HEK293 (cell line): ENCODE measurements at regions not wholly inside any gene's neighbourhood (a gene's known extent, or its start where the extent isn't known, plus 50 kb on each side); places are given as distances from the start of the nearest gene placed in this dataset.

Source experiments
- MYNN ChIP-seq: fragments of 450-650 bp; formaldehyde crosslinking; IDR thresholded peaks from 2 replicates; pipeline ENCODE4 v1.5.1; 2016; ENCODE audit warnings: missing biosample characterization, missing genetic modification characterization, borderline replicate concordance
- PRDM10 ChIP-seq: fragments of 450-650 bp; formaldehyde crosslinking; IDR thresholded peaks from 2 replicates; pipeline ENCODE4 v1.5.1; 2016; ENCODE audit warnings: missing biosample characterization, missing genetic modification characterization
- SP2 ChIP-seq: fragments of 450-650 bp; formaldehyde crosslinking; IDR thresholded peaks from 2 replicates; pipeline ENCODE4 v1.5.1; 2016; ENCODE audit warnings: missing biosample characterization, missing genetic modification characterization
- YY2 ChIP-seq: fragments of 450-650 bp; formaldehyde crosslinking; IDR thresholded peaks from 2 replicates; pipeline ENCODE4 v1.5.1; 2016; ENCODE audit warnings: missing biosample characterization, missing genetic modification characterization
- ZBTB26 ChIP-seq: fragments of 450-650 bp; formaldehyde crosslinking; optimal IDR thresholded peaks from 2 replicates; pipeline ENCODE3; 2016; ENCODE audit warnings: missing biosample characterization, mild to moderate bottlenecking, missing genetic modification characterization
- ZNF114 ChIP-seq: fragments of 450-650 bp; formaldehyde crosslinking; IDR thresholded peaks from 2 replicates; pipeline ENCODE4 v1.5.0; 2017; ENCODE audit warnings: missing biosample characterization, missing genetic modification characterization
- ZNF362 ChIP-seq: fragments of 450-650 bp; formaldehyde crosslinking; IDR thresholded peaks from 2 replicates; pipeline ENCODE4 v1.5.1; 2016; ENCODE audit warnings: missing biosample characterization, missing genetic modification characterization
- ZNF791 ChIP-seq: fragments of 450-650 bp; formaldehyde crosslinking; IDR thresholded peaks from 2 replicates; pipeline ENCODE4 v1.5.1; 2016; ENCODE audit warnings: missing biosample characterization, missing genetic modification characterization
- TF ChIP-seq, protein P1 (sequence below): fragments of 450-650 bp; formaldehyde crosslinking; IDR thresholded peaks from 2 replicates; pipeline ENCODE4 v1.5.1; 2016; ENCODE audit warnings: missing biosample characterization, missing genetic modification characterization

DNA sequence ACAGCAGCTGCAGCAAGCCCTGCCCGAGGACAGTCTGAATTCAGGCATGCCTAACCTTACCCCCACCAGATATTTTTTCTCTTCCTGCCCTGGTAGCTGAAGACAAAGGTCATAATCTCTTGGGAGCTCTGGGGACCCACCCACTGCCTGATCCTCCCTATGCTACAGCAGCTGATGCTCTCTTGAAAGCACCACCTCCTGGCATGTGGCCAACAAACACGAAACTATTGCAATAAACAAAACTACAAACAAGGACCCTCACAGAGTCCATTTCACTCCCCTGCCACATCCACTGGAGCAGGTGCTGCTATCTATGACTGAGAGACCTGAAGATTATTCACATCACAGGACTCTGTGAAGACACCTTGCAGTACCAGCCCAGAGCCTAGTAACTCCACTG lies 238.5 kb upstream of the HS3ST5 start:
- TF ChIP-seq ZBTB26 (tag by site-specific recombination) (no peak), ZNF791 (tag by site-specific recombination) (no peak), ZNF362 (tag by site-specific recombination) (no peak), SP2 (tag by site-specific recombination) (no peak), ZNF114 (tag by site-specific recombination) (no peak), MYNN (tag by site-specific recombination) (no peak), YY2 (no peak), PRDM10 (tag by site-specific recombination) (no peak)
- TF ChIP-seq, protein P1, sequence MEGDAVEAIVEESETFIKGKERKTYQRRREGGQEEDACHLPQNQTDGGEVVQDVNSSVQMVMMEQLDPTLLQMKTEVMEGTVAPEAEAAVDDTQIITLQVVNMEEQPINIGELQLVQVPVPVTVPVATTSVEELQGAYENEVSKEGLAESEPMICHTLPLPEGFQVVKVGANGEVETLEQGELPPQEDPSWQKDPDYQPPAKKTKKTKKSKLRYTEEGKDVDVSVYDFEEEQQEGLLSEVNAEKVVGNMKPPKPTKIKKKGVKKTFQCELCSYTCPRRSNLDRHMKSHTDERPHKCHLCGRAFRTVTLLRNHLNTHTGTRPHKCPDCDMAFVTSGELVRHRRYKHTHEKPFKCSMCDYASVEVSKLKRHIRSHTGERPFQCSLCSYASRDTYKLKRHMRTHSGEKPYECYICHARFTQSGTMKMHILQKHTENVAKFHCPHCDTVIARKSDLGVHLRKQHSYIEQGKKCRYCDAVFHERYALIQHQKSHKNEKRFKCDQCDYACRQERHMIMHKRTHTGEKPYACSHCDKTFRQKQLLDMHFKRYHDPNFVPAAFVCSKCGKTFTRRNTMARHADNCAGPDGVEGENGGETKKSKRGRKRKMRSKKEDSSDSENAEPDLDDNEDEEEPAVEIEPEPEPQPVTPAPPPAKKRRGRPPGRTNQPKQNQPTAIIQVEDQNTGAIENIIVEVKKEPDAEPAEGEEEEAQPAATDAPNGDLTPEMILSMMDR (tag by site-specific recombination) = no peak
